HG02970 (cell line): ENCODE measurements at regions not wholly inside any gene's neighbourhood (a gene's known extent, or its start where the extent isn't known, plus 50 kb on each side); places are given as distances from the start of the nearest gene placed in this dataset.

ENCODE experiments used
- ATAC-seq: cut with Tn5 transposase; IDR thresholded peaks from one replicate; pipeline ENCODE4 v1.9.1; 2021; ENCODE audit warnings: mild to moderate bottlenecking, moderate library complexity, moderate number of reproducible peaks; ENCODE audit not compliant: unreplicated experiment, low FRiP score

DNA sequence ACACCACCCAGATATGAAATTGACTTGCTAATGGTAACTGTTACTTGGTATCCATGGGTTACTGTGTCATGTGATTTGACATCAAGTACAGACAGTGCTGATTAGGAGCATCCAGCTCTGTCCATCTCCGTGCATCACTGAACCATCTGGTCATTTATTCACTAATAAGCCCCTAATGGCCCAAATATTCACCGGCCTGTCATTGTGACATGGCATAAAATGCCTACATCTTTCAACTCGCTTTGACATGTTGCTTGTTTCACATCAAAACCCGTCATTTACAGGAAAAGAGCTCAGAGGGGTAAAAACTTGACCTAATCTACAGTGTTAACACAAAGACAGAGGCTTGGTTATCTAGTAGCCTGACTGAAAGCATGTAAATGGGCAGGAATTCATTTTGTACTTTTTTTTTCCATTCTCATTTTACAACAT, 308.9 kb upstream of the ATP5MC3 start:
- no peak for ATAC-seq

DNA sequence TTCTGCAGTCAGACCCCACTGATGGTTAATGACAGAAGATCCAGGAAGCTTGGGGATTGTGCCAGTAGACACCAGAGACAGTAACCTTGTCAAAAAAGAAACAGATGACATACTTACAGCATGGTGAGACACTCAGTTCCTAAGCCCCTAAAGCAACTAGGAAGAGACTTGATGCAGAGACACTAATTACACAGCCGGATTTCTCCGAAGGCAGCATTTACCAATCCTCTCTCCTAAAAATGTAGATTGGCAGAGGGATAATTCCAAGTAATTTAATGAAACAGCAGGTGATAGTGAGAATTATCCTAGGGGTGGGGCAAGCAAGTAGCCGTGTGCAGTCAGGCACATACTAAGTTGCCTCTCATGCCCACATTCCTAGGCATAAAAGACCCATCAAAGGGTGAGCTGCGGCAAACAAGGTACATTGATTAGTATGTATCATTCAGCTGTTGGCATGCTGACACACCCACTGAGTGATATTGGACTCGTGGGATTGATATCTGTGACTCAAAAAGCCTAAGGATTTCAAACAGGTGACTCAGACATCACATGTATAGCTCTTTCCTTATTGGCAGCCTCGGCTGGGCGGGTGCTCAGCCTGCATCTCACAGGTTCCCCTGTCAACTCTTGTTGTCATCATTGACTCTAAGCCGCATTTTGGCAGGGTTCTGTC, 296.7 kb upstream of the ATP5MC3 start:
- no peak for ATAC-seq

- ATAC-seq, result no peak
These were observed 295.4 kb upstream of the ATP5MC3 start for GRCh38 chr2:175476948-175477347.

- ATAC-seq, result no peak
These were observed 294.9 kb upstream of the ATP5MC3 start for GRCh38 chr2:175476374-175476773.

GRCh38 chr2:175475130-175475529, 293.6 kb upstream of the ATP5MC3 start:
- no peak for ATAC-seq

GRCh38 chr2:175468431-175469098, 287.1 kb upstream of the ATP5MC3 start:
- no peak for ATAC-seq

GRCh38 chr2:175465101-175465500, 283.6 kb upstream of the ATP5MC3 start:
- ATAC-seq, result no peak

DNA sequence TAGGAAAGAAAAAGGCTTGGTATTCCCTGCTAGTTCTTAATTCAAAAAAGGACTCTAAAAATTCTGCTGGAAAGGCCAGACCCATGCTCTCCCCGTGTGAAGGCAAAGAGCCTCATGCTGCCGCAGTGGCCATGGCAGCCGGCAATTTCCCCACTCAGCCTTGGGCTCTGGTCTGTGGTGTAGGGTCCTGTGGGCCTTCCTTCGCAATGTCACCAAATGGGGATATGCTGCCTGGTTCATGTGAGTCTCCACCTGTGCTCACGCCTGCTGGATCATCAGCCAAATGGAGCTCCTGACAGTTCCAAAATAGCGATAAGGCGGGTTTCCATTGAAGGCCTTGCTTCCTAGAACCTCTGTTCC, 282.8 kb upstream of the ATP5MC3 start:
- ATAC-seq, result no peak

DNA sequence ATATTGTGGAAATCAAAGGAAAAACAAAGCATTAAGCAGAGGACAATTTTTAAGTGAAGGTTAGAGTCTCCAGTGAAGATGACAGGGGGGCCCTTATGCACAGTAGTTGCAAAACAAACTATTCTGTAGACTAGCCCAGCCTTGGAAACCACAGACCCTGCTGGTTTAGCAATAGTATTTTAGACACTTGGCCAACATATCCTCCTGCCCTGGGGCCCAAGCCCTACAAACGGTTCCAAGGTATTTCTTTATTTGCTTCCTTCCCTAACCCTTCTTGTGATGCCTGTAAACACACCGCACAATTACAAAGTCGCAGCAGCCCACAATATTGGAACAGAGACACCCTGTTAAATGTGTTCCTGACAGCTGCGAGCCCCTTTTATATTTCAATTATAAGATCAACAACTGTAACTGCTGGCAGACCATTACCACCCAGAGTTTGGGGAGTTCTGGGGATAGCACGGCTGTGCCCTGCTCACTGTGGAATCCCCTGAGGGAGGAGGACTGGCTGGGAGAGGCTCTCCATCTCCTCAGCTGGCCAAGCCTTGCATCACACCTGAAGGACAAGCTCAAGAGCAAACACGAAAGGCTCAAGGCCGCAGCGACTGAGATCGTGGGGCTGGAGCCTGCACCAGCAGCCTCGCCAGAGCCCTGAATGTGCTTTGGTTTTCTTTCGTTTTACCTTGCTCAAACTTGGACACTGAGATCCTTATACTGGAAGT, 282.2 kb upstream of the ATP5MC3 start:
- ATAC-seq, result no peak

DNA sequence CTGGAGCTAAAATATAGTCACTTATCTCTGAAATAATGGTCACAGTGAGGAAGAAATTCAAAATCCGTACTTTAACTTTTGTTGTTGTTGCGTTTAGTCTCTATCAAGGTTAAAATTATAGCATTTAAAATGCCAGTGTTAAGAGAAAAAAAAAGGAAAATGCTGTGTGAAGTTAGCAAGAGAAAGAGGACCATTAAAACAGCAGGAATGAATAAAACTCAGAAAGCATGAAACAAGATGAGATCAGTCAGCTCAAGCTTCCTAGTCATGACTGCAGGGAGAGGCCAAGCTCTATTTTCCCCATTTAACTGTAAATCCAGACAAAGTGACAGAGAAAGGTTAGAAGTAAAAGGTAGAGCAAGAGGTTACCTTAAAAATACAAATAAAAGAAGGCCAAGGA, 281.7 kb upstream of the ATP5MC3 start:
- no peak for ATAC-seq

GRCh38 chr2:175462246-175462645, 280.7 kb upstream of the ATP5MC3 start:
- ATAC-seq, result no peak

GRCh38 chr2:175461839-175462238, 280.3 kb upstream of the ATP5MC3 start:
- ATAC-seq, result no peak

DNA sequence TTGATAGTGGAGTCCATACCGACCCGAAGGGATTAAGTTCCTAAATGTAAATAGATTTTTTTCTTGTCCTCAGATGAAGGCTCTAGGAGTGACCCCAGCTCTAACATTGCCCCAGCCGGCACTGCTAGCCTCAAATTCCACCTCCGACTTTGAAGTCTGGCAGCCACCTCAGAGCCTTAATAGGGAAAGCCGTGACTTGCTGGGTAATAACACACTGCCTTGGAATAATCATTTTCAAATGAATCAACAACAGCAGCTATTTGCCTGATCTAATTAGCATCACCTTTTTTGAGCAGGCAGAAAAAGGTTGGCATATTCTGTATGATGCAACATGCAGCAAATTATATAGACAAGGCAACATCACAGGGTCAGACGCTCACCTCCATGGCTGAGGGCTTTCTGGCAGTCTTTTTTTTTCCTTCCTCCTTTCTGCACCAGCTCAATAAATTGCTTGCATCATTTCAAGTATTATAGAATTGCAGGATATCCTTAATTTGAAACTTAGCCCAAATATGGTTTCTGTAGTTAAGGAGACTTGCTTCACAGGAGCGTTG, 276.5 kb upstream of the ATP5MC3 start:
- ATAC-seq, result no peak

- ATAC-seq, result no peak
These were observed 273.5 kb upstream of the ATP5MC3 start for GRCh38 chr2:175454953-175455389.

DNA sequence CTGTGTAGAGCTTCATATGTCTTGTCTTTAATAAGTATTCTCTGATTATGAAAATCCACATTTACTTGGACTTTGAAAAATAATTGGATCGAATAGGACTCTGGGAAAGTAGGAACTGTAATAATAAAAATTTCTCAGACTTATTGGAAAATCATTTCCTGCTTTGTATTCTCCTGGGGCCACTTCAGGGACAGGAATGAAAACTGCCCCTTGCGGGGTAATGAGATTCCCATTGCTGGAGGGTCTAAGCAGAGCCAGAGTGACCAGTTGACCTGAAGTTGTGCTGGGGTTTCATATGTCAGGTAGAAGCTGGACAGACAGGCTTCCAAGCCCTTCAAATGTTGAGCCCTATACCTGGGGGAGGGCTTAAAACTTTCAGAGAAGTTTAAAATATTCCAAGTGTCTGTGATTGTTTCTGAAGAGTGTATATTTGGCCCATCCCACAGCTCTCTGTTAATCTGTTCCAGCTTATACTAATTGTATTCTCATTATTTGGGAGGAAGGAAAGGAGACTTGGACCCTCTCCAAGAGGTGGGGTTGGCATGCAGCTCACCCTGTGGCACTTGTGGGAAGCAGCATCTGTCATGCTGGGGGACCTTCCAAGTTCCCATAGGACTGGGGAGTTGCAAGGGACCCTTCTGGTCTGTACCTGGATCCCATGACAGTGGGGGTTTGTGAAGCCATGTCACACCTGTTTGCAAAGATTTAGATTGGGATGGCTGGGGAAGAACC, 268.7 kb upstream of the ATP5MC3 start:
- no peak for ATAC-seq

DNA sequence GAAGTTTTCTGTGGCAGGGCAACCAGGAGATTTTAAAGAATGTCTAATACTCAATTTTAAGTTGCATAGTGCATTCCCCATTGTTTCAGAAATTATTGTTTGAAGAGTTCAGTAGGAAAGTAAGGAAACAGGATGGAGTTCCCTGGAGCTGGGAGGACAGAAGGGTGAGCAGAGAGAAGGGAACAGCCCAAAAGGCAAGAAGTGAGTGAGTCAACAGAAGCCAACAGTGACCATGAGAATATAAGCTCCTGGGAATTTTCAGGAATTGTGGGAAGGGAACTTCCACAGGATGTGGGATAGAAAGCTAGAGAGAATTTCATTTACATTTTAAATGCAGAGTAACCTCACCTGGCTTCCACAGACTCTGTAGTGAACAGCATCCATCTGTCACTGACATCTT, 268.1 kb upstream of the ATP5MC3 start:
- no peak for ATAC-seq

GRCh38 chr2:175446201-175446600, 264.7 kb upstream of the ATP5MC3 start:
- ATAC-seq, result no peak

DNA sequence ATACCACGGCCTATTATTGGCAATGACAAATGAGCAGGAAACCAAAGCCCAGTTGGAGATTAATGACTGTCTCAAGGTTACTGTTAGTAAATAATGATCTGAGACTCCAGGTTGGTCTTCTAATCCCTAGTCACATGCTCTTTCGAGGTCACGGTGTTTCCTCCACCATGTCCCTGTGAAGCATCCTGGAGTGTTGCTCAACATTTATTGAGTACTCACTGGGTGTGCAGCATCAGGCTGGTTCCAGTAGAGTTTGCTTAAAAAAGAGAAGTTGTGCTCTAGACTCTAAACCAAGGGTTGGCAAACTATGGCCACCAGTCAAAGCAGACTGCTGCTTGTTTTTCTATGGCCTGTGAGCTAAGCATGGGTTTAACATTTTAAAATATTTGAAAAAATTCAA, 263.8 kb upstream of the ATP5MC3 start:
- no peak for ATAC-seq

- ATAC-seq, result no peak
These were observed 260.9 kb upstream of the ATP5MC3 start for GRCh38 chr2:175442441-175442840.

GRCh38 chr2:175441181-175441761, 259.8 kb upstream of the ATP5MC3 start:
- no peak for ATAC-seq
